Spleen (tissue), 11 donors: ENCODE measurements at regions not wholly inside any gene's neighbourhood (a gene's known extent, or its start where the extent isn't known, plus 50 kb on each side); places are given as distances from the start of the nearest gene placed in this dataset.

ENCODE experiments used
- DNase-seq: peaks from one replicate; pipeline ENCODE4 v3.0.0-alpha.2; 2020
- H3K27ac ChIP-seq, 8 donors: fragments of 200-600 bp; sonication (generic) in 7 of 8; 1 replicate in 4 of 8; 2 replicates in 4 of 8; pipeline versions ENCODE4 v1.5.0 to v1.8.0; 2016 to 2021; ENCODE audit warnings: inconsistent platforms in 4 of 8, mild to moderate bottlenecking in 4 of 8, moderate library complexity in 1 of 8
- H3K27me3 ChIP-seq, 7 donors: fragments of 200-600 bp; sonication (generic) in 6 of 7; replicated peaks in 1 of 7; 1 replicate in 4 of 7; 2 replicates in 3 of 7; pipeline versions ENCODE4 v1.5.0 to v1.8.0; 2016 to 2021; ENCODE audit warnings: inconsistent platforms in 3 of 7, mild to moderate bottlenecking in 1 of 7
- H3K36me3 ChIP-seq, 6 donors: fragments of 200-600 bp; sonication (generic) in 5 of 6; 1 replicate in 4 of 6; 2 replicates in 2 of 6; pipeline versions ENCODE4 v1.5.0 to v1.8.0; 2016 to 2021; ENCODE audit warnings: inconsistent platforms in 2 of 6
- H3K4me1 ChIP-seq, 6 donors: fragments of 200-600 bp; sonication (generic) in 5 of 6; 1 replicate in 3 of 6; 2 replicates in 3 of 6; pipeline versions ENCODE4 v1.5.0 to v1.8.0; 2016 to 2021; ENCODE audit warnings: inconsistent platforms in 3 of 6
- H3K4me3 ChIP-seq, 8 donors: fragments of 200-600 bp; sonication (generic) in 7 of 8; 1 replicate in 4 of 8; 2 replicates in 4 of 8; pipeline versions ENCODE4 v1.5.0 to v1.8.0; 2016 to 2021; ENCODE audit warnings: inconsistent platforms in 4 of 8, mild to moderate bottlenecking in 4 of 8, moderate library complexity in 2 of 8
- H3K9me3 ChIP-seq, 8 donors: fragments of 200-600 bp; sonication (generic) in 7 of 8; 1 replicate in 4 of 8; 2 replicates in 4 of 8; pipeline versions ENCODE4 v1.5.0 to v1.8.0; 2016 to 2021; ENCODE audit warnings: inconsistent platforms in 4 of 8
- CTCF ChIP-seq, 11 experiments: fragments of 200-600 bp in 7 of 11; fragments of 450-650 bp in 4 of 11; sonication (generic) in 4 of 11; IDR thresholded peaks in 8 of 11; conservative IDR thresholded peaks in 3 of 11; 1 replicate in 7 of 11; 2 replicates in 4 of 11; pipeline versions ENCODE4 v1.4.0 to v1.8.0; 2016 to 2021; ENCODE audit warnings: antibody characterized with exemption in 11 of 11, inconsistent platforms in 4 of 11, mild to moderate bottlenecking in 1 of 11
- POLR2A ChIP-seq, 3 donors: fragments of 450-650 bp; IDR thresholded peaks; one replicate each; pipeline ENCODE4 v1.5.1; 2017; ENCODE audit warnings: antibody characterized with exemption in 3 of 3, mild to moderate bottlenecking in 1 of 3
- POLR2AphosphoS5 ChIP-seq, 3 donors: sonication (generic); formaldehyde crosslinking; IDR thresholded peaks; one replicate each; pipeline ENCODE4 v1.5.1; 2017; ENCODE audit warnings: antibody characterized with exemption in 3 of 3
- WGBS, 5 donors: extraction: QIAGEN DNeasy Blood & Tissue Kit in 3 of 5; methylation state at CpG; one replicate each; pipeline versions ENCODE4 v1.1.5 to v1.1.7; 2013 to 2018; 5-methylcytosine and 5-hydroxymethylcytosine counted together
- intact Hi-C: fragments of 100-400 bp; cut with DNase I; formaldehyde crosslinking; loops from one replicate; pipeline ENCODE4 v1.15.0; 2023; ENCODE audit warnings: low total_unique reads
- donor health status: healthy with polysubstance abuse.
- donor health status: DM: no; HTN: no; CAD: no; lungs with moderate emphysema.
- donor health status: DM: no; HTN: no; CAD: no.
- donor health status: Bipolar disorder and iron deficiency.
- donor health status: healthy.
- donor health status: DM: no; HTN: no; CAD: no.
- donor health status: DM: yes; HTN: yes; CAD: no.

DNA sequence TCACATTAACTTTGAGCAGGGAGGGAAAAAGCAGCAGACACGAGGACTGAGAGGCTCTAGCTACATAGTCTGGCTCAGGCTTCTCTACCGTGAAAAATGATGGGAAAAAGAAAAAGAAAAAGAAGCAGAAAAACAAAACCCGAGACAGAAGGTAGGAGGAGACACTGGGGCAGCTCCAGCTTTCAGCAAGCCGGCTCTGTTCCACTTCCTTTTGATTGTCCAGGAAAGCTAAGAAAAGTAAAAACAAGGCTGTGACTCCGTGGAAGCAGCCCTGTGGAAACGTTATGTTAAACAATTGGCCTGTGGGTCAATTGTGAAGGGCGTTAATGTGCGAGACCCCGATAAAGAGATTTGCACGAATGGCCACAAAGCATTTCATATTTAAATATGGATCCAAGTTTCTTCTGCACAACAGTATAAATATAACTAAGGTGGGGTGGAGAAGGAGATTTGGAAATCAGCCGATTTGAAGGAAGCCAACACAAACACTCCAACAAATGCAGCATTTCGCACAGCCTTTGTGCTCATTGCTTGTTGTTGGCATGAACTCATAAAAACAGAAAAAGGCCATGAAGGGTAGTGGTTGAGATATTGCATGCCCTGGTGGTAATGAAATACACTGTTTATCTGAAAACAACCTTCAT is 236.9 kb upstream of the JAG1 start:
- DNase-seq, result no peak
- Histone ChIP-seq H3K36me3 (no peaks in the 10 kb centered on the region), H3K4me1 (no peaks in the 10 kb centered on the region), H3K27ac (no peak overlapping the region), H3K4me3 (no peak overlapping the region), H3K27me3 (no peaks in the 10 kb centered on the region), H3K9me3 (no peaks in the 10 kb centered on the region)
- no peak for TF ChIP-seq POLR2AphosphoS5 (IDR thresholded peaks at IDR 0.05)
- TF ChIP-seq CTCF (IDR thresholded peaks at IDR 0.05 in 8 of 11, conservative IDR thresholded peaks at IDR 0.05 in 3 of 11), result no peak
- TF ChIP-seq POLR2A (IDR thresholded peaks at IDR 0.05), result no peak
- intact Hi-C loops, result no loop called here
- 60 to 76% (median 67%) methylated on average over 12 of the region's 12 CpGs for WGBS, 5 donors

DNA sequence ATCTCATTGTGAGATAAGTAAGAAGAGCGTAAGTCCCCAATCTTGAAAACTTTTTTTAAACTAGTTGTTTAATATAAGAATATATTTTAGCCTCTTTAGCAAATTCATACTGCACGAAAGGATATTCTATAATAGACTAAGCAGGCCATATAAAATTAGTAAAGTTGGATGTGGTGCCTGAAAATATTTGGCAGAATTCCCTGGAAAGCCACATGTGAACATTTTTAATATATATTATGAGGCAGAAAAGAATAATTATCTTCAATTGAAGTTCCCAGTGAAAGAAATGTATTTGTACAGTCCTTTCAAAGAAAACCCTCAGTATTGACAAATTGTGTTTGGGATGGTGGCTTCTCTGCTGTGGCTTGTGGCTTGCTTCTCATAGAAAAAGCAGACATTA is 237.5 kb upstream of the JAG1 start:
- intact Hi-C loops, result no loop called here
- TF ChIP-seq POLR2AphosphoS5 (IDR thresholded peaks at IDR 0.05) (no peak), POLR2A (IDR thresholded peaks at IDR 0.05) (no peak), CTCF (IDR thresholded peaks at IDR 0.05 in 8 of 11, conservative IDR thresholded peaks at IDR 0.05 in 3 of 11) (no peak)
- Histone ChIP-seq H3K27me3 (no peaks in the 10 kb centered on the region), H3K9me3 (no peaks in the 10 kb centered on the region), H3K4me1 (no peaks in the 10 kb centered on the region), H3K27ac (no peak overlapping the region), H3K36me3 (no peaks in the 10 kb centered on the region), H3K4me3 (no peak overlapping the region)
- no peak for DNase-seq
- 81 to 90% (median 89%) methylated on average over 2 of the region's 2 CpGs for WGBS, 5 donors

- no peaks in the 10 kb centered on the region for H3K27me3 ChIP-seq
- peaks cover 0 to 9% (median 0%) of the 10 kb centered on the region in 8 donors for H3K9me3 ChIP-seq
- DNase-seq, result no peak
- WGBS, 5 donors, result 75 to 90% (median 82%) methylated on average over 1 of the region's 1 CpG
- intact Hi-C loops, result no loop called here
- H3K36me3 ChIP-seq, result no peaks in the 10 kb centered on the region
- no peaks in the 10 kb centered on the region for H3K4me1 ChIP-seq
- H3K27ac ChIP-seq, result no peak overlapping the region
- H3K4me3 ChIP-seq, result no peak overlapping the region
- TF ChIP-seq POLR2A (IDR thresholded peaks at IDR 0.05) (no peak), CTCF (IDR thresholded peaks at IDR 0.05 in 8 of 11, conservative IDR thresholded peaks at IDR 0.05 in 3 of 11) (no peak), POLR2AphosphoS5 (IDR thresholded peaks at IDR 0.05) (no peak)
Observed at GRCh38 chr20:10915815-10916214, 242.0 kb upstream of the JAG1 start.

- H3K4me3 ChIP-seq, result no peak overlapping the region
- H3K9me3 ChIP-seq, result peaks cover 0 to 9% (median 0%) of the 10 kb centered on the region in 8 donors
- intact Hi-C loops, result no loop called here
- no peaks in the 10 kb centered on the region for H3K27me3 ChIP-seq
- WGBS, 5 donors, result 93 to 100% (median 96%) methylated on average over 1 of the region's 1 CpG
- TF ChIP-seq CTCF (IDR thresholded peaks at IDR 0.05 in 8 of 11, conservative IDR thresholded peaks at IDR 0.05 in 3 of 11) (no peak), POLR2A (IDR thresholded peaks at IDR 0.05) (no peak), POLR2AphosphoS5 (IDR thresholded peaks at IDR 0.05) (no peak)
- H3K4me1 ChIP-seq, result no peaks in the 10 kb centered on the region
- no peak for DNase-seq
- H3K27ac ChIP-seq, result no peak overlapping the region
- no peaks in the 10 kb centered on the region for H3K36me3 ChIP-seq
Observed at GRCh38 chr20:10916312-10916711, 242.5 kb upstream of the JAG1 start.
